ENCODE measurements at regions not wholly inside any gene's neighbourhood (a gene's known extent, or its start where the extent isn't known, plus 50 kb on each side); places are given as distances from the start of the nearest gene placed in this dataset.

GRCh38 chr22:27003297-27003696, 345.9 kb downstream of the MIAT start:
- no peak overlapping the region for H2AFZ ChIP-seq (ENCODE audit: control insufficient read depth, low read length)
- no peaks in the 10 kb centered on the region for H3K9me1 ChIP-seq (ENCODE audit: control insufficient read depth, extremely low read depth, insufficient read depth, low read length)
- TF ChIP-seq EZH2 (IDR thresholded peaks at IDR 0.05; ENCODE audit: low read length) = no peak
- no peak for TF ChIP-seq CTCF (optimal IDR thresholded peaks at IDR 0.05 in 1 of 3, IDR thresholded peaks at IDR 0.05 in 1 of 3, conservative IDR thresholded peaks at IDR 0.05 in 1 of 3; ENCODE audit: extremely low read depth in 1 of 3, insufficient read depth in 2 of 3, low read length in 3 of 3)
- H3K4me1 ChIP-seq (ENCODE audit: control insufficient read depth, extremely low read depth, insufficient read depth, low read length) = no peaks in the 10 kb centered on the region
- H3K9me3 ChIP-seq (ENCODE audit: control insufficient read depth, low read depth, low read length) = no peaks in the 10 kb centered on the region
- no peak overlapping the region for H3K4me2 ChIP-seq (ENCODE audit: control insufficient read depth, extremely low read depth, insufficient read depth, low read depth, low read length)
- no peak overlapping the region for H3K9ac ChIP-seq (ENCODE audit: control insufficient read depth, extremely low read depth, insufficient read depth, low read length)
- no peaks in the 10 kb centered on the region for H3K79me2 ChIP-seq (ENCODE audit: control insufficient read depth, insufficient read depth, low read length)
- DNase-seq (ENCODE audit: low read depth, low spot score) = no peak
- H3K27ac ChIP-seq (ENCODE audit: control insufficient read depth, insufficient read depth, low read length) = no peak overlapping the region
- no peaks in the 10 kb centered on the region for H3K36me3 ChIP-seq (ENCODE audit: control insufficient read depth in 2 of 2, extremely low read depth in 1 of 2, insufficient read depth in 2 of 2, low read length in 2 of 2)
- peaks cover 4% of the 10 kb centered on the region for H3K27me3 ChIP-seq (ENCODE audit: control insufficient read depth, extremely low read depth, insufficient read depth, low read length)
- dilution Hi-C loops (cut with MboI; ENCODE audit: extremely low pct_ligation_motif_present, low sequenced_read_pairs) = no loop called here
- no peak for FAIRE-seq
- no peak overlapping the region for H3K4me3 ChIP-seq (ENCODE audit: control insufficient read depth in 2 of 3, extremely low read depth in 1 of 3, insufficient read depth in 2 of 3, low read depth in 1 of 3, low read length in 3 of 3)
- H4K20me1 ChIP-seq (ENCODE audit: control insufficient read depth, extremely low read depth, insufficient read depth, low read length) = no peaks in the 10 kb centered on the region

GRCh38 chr22:27004434-27004833, 347.0 kb downstream of the MIAT start:
- Histone ChIP-seq H3K27ac (ENCODE audit: control insufficient read depth, insufficient read depth, low read length) (no peak overlapping the region), H3K4me2 (ENCODE audit: control insufficient read depth, extremely low read depth, insufficient read depth, low read depth, low read length) (no peak overlapping the region), H3K9me3 (ENCODE audit: control insufficient read depth, low read depth, low read length) (no peaks in the 10 kb centered on the region), H4K20me1 (ENCODE audit: control insufficient read depth, extremely low read depth, insufficient read depth, low read length) (no peaks in the 10 kb centered on the region), H2AFZ (ENCODE audit: control insufficient read depth, low read length) (no peak overlapping the region), H3K4me3 (ENCODE audit: control insufficient read depth in 2 of 3, extremely low read depth in 1 of 3, insufficient read depth in 2 of 3, low read depth in 1 of 3, low read length in 3 of 3) (no peak overlapping the region), H3K9ac (ENCODE audit: control insufficient read depth, extremely low read depth, insufficient read depth, low read length) (no peak overlapping the region), H3K27me3 (ENCODE audit: control insufficient read depth, extremely low read depth, insufficient read depth, low read length) (peaks cover 4% of the 10 kb centered on the region), H3K79me2 (ENCODE audit: control insufficient read depth, insufficient read depth, low read length) (no peaks in the 10 kb centered on the region), H3K36me3 (ENCODE audit: control insufficient read depth in 2 of 2, extremely low read depth in 1 of 2, insufficient read depth in 2 of 2, low read length in 2 of 2) (no peaks in the 10 kb centered on the region), H3K4me1 (ENCODE audit: control insufficient read depth, extremely low read depth, insufficient read depth, low read length) (no peaks in the 10 kb centered on the region), H3K9me1 (ENCODE audit: control insufficient read depth, extremely low read depth, insufficient read depth, low read length) (no peaks in the 10 kb centered on the region)
- TF ChIP-seq CTCF (optimal IDR thresholded peaks at IDR 0.05 in 1 of 3, IDR thresholded peaks at IDR 0.05 in 1 of 3, conservative IDR thresholded peaks at IDR 0.05 in 1 of 3; ENCODE audit: extremely low read depth in 1 of 3, insufficient read depth in 2 of 3, low read length in 3 of 3) (no peak), EZH2 (IDR thresholded peaks at IDR 0.05; ENCODE audit: low read length) (no peak)
- FAIRE-seq = no peak
- DNase-seq (ENCODE audit: low read depth, low spot score) = no peak
- dilution Hi-C loops (cut with MboI; ENCODE audit: extremely low pct_ligation_motif_present, low sequenced_read_pairs) = no loop called here

Measured in keratinocyte (primary cell).